Cardiac septum (tissue), 1 donor: ENCODE measurements at regions not wholly inside any gene's neighbourhood (a gene's known extent, or its start where the extent isn't known, plus 50 kb on each side); places are given as distances from the start of the nearest gene placed in this dataset.
"Not testable (repeated sequence)": the region's sequence is repeated elsewhere in the genome, so short reads cannot be mapped to it uniquely, and the experiment has no call there.

Experiments
- DNase-seq: peaks from one replicate; pipeline ENCODE4 v3.0.0-alpha.2; 2020; ENCODE audit warnings: low spot score
- intact Hi-C: fragments of 100-400 bp; cut with DNase I; formaldehyde crosslinking; loops from one replicate; pipeline ENCODE4 v1.14.0; 2022
- donor health status: DM: no; HTN: no; CAD: no.

GRCh38 chr13:31591642-31592233 lies 147.6 kb upstream of the RXFP2 start:
- intact Hi-C loops: no loop called here
- no peak for DNase-seq

- no peak for DNase-seq
- intact Hi-C loops: no loop called here
These were observed 145.3 kb upstream of the RXFP2 start for GRCh38 chr13:31594056-31594455.

DNA sequence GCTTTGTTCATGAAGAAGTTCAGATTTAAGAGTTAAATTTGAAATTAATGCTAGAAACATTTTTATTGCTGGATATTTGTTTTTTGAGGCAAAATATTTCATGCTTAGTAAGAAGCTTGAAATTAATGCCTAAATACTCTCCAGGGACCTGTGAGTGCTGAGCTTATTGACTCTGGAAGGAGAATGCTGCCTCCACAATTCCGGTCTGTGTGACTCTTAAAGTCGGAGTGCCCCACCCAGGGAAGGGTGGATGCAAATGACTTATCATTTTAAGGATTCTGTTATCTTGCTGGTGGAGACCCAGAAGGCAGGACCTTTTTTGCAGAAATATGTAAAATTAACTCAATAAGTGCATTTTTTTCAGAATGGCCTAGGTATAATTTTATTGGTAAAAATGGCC lies 143.8 kb upstream of the RXFP2 start:
- intact Hi-C loops: no loop called here
- DNase-seq: no peak

DNA sequence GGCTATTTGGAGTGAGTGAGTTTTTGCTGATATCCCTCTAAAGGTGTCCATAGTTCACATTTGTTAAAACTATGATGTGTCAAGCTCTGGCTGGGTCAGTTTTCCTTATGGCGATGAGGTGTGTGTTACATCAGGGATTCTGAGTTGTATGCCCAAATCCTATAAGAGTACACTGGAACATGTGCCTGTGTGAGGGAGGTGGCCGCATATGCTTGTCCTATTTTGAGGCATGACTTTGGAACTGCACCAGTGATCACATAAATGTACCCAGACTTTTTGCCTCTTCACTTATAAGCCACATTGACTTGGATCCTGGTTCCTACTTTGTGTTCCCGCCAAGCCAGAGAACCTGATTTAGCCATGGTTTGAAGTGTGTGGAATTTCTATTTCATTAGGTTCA lies 140.3 kb upstream of the RXFP2 start:
- intact Hi-C loops: no loop called here
- no peak for DNase-seq

- intact Hi-C loops: no loop called here
- DNase-seq: no peak
These were observed 134.1 kb upstream of the RXFP2 start for GRCh38 chr13:31605076-31605860.

DNA sequence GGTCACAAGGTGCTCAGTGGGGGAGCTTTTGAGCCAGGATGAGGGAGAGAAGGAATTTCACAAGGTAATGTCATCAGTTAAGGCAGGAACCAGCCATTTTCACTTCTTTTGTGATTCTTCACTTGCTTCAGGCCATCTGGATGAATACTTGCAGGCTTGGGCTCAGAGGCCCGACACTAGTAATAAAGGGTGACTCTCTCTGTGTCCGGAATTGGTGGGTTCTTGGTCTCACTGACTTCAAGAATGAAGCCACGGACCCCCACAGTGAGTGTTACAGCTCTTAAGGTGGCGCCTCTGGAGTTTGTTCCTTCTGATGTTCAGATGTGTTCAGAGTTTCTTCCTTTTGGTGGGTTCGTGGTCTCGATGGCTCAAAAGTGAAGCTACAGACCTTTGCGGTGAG lies 131.8 kb upstream of the RXFP2 start:
- DNase-seq, intact Hi-C loops: not testable (repeated sequence)

DNA sequence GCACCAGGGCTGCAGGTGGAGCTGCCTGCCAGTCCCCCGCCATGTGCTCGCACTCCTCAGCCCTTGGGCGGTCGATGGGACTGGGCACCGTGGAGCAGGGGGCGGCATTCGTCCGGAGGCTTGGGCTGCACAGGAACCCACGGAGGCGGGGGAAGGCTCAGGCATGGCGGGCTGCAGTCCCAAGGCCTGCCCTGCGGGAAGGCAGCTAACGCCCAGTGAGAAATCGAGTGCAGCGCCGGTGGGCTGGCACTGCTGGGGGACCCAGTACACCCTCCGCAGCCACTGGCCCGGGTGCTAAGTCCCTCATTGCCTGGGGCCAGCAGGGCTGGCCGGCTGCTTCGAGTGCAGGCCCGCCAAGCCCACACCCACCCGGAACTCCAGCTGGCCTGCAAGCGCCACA lies 130.5 kb upstream of the RXFP2 start:
- intact Hi-C loops, DNase-seq: not testable (repeated sequence)

DNA sequence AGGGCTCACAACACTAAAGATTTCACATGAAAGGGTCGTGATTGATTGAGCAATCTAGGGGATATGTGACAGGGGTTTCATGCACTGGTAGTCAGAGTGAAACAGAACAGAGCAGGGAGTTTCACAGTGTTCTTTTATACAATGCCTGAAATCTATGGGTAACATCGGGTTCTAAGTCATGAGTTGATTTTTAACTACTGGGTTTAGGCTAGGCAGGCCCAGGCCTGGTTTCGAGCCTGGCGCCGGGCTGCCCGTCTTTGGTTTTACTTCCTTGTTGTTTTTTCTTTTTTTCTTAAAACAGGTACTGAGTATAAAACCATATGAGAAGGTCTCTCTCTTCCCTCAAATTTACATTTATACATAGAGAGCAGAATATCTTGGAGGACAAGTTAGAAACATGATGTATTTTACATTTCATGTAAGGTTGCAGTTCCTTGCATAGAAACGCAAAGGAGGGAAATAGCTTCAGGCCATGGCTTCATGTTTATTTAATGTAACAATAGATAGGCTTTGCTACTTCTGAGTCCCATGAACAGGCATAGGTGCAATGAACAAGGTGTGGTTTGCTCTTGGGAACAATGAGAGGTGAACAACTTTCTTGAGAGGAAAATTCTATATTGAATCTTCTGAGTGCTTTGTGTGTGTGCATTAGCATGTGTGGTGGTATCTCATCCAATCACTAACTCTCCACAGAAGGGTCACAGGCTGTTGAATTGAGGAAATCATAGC lies 128.9 kb upstream of the RXFP2 start:
- DNase-seq: no peak
- intact Hi-C loops: no loop called here

DNA sequence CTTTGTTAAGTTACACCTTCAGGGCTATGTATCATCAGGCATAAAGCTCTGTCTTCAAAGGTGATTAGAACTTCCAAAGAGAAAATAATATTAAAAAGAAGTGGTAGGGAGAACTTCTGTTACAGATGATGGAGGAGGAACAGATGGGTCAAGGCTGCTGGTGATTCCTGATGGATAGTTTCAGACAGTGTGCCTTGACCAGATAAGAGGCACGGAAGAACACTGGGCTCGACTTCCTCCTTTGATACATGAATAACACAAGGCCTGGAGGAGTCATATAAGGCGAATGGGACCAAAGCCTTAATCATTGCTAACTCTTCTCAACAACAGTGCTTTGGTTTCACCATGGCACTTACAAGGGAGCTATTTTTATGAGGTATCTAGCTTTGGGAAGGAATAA lies 128.1 kb upstream of the RXFP2 start:
- DNase-seq: no peak
- intact Hi-C loops: no loop called here

DNA sequence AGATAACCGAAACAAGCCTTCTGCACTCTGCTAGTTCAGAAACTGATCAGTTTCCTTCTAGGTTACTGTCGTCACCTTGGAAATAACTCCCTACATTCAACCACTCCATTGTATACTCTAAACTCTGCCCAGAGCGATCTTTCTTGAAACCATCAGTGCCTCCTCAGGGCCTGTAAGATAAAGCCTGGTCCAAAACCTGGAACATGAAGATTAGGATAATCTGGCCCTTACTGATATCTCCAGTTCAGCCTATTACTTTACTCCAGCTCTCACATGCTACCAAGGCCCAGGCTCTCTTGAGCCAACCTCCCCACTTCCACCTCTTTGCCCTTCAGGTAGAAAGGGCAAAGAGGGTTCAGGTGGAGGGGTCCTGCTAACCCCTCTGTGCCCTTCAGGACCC lies 125.3 kb upstream of the RXFP2 start:
- intact Hi-C loops: no loop called here
- DNase-seq: no peak

DNA sequence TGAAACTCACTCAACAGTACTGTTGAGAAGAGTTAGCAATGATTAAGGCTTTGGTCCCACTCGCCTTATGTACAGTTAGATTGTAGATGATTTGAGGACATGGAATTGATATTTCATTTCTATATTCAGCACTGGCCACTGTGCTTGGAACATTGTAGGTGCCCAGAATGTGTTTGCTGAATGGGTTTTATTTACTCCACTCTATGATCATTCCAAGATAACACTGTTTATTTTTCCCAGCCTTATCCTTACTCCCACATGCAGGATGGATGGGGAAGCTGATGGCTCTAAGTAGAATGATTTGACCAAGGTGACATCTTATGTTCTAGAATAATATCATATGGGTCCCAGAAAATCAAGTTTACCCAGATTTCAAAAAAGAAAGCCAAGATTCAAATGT lies 124.6 kb upstream of the RXFP2 start:
- intact Hi-C loops: no loop called here

DNA sequence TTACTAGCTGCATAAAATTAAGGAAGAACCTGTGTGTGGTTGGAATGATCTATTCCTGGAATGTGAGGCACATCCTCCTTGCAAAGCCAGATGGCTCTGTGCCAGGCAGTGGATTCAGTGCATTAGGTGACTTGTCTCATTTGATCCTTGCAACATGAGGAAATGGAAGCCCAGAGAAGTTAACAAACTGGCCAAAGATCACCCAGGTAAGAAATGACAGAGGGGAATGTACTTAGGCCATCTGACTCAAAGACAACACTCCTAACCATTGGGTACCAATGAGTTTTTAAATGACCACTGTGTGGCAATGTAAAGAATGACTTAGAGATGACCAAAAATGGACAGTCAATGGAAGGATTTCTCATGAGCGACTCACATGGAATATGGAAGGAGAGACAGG lies 114.2 kb upstream of the RXFP2 start:
- DNase-seq: no peak
- intact Hi-C loops: no loop called here

More for the DNA sequence above, 124.6 kb upstream of the RXFP2 start:
- DNase-seq: no peak

DNA sequence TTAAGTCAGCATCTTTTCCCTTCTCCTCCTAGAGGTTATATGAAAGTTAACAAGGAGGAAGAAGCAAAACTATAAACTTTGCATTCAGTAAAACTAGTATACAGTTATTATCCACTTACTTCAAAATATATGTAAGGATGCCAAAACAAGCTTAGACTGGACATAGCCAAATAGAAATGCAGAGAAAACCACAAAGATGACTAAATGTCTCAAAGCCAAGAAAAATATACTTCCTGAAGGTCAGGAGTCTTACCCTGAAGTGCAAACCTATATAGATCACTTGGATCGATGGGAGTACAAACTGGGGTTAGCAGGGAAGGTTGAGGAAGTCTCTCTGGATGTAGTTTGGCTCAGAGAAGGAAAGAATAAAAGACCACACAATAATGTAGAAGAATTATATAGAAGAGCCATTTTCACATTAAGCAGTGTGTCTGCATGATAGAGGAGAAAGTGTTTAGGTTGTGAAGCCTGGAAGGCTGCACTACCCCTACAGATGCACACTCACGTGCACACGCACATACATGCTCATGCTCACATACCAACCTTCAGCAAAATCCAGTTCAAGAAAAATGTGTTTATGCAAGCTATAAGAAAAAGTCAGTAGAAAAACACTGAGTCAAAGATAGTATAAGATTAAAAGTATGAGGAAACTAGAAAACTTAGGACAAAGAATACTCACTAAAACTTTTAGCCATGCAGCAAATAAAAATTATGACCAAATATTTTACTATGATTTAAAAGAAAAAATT lies 112.1 kb upstream of the RXFP2 start:
- no peak for DNase-seq
- intact Hi-C loops: no loop called here

DNA sequence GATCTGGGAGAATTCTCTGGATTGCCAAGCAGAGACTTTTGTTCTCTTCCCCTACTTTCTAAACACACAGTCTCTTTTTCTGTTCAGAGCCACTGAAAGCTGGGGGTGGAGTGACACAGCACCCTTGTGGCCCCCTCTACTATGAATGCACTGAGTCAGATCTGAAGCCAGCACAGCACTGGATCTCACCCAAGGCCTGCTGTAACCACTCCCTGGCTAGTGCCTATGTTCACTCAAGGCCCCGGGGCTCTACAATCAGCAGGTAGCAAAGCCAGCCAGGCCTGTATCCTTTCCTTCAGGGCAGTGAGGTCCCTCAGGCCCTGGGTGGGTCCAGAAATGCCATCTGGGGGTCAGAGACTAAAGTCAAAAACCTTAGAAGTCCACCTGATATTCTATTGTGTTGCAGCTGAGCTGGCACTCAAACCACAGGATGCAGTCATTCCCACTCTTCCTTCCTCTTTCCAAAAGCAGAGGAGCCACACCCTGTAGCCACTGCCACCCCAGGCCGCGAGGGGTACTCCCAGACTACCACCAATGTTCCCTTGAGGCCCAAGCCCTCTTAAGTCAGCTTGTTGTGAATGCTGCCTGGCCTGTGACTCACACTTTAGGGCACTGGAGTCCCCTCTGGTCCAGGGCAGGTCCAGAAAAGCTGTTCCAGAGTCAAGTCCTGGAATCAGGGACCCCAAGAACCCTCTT lies 110.1 kb upstream of the RXFP2 start:
- DNase-seq: no peak
- intact Hi-C loops: no loop called here

DNA sequence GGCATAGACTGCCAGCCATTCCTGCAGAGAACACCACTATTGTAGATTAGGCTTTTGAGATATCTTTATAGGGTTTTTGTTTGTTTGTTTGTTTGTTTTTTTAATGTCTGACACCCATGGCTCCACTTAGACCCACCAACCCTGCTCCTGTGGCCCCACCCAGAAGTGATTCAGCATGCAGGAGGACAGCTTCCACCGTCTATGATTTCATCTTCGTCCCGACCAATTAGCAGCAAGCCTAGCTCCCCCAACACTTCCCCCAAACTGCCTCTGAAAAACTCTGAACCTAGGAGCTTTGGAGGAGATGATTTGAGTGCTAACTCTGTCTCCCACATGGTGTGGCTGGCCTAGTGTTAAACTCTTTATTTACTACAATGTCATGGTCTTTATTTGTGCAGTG lies 108.3 kb upstream of the RXFP2 start:
- intact Hi-C loops: no loop called here
- DNase-seq: no peak

DNA sequence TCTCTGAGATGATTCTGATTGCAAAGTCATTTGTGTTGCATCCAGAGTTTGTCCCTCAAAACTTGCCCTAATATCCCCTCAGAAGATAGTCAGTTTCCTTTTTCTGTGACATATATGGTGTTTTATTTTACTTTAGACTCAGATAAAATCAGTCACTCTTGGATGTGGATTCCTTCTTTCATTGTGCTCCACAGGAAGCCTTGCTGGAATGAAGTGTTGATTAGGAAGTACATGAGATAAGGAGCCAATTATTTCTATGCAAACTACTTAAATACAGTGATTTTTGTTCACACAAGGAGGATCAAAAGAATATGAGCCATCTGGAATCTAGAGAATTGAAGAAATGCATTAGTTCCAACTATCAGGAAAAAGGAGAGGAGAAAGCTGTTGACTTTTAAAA lies 107.6 kb upstream of the RXFP2 start:
- intact Hi-C loops: no loop called here
- DNase-seq: no peak

GRCh38 chr13:31638577-31638976 lies 100.7 kb upstream of the RXFP2 start:
- no peak for DNase-seq
- intact Hi-C loops: no loop called here

DNA sequence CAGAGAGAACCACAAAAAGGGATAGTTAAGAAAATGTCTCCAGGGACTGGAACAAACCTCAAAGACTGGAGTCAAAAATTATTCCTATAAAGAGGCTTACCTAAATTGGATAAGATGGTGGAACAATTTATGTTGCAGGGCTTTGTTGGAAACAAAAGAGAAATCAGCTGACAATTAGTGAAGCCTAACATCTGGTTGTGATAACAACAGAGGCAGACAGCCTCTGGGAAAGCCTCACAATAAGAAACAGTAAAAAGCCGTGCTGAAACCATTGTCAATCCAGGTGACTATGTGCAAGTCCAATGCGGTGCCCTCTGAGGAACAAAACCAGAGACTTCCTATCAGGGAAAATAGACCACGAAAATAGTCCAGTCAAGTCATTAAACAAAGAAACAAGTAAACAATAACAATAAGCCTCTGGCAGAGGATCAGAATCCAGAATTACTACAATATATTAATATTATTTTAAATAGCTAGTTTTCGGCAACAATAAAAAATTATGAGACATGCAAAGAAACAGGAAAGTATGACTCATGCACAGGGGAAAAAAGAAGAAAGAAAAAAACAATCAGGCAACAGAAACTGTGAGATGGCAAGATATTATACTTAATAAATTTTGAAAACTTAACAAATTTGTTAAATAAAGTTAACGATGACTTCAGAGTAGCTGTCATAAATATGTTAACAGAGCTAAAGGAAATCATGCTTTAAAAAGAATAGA lies 99.7 kb upstream of the RXFP2 start:
- intact Hi-C loops: no loop called here
- DNase-seq: no peak

- intact Hi-C loops: no loop called here
- no peak for DNase-seq
These were observed 89.6 kb upstream of the RXFP2 start for GRCh38 chr13:31649766-31650165.
